Liver (tissue), 8 donors: ENCODE measurements at regions not wholly inside any gene's neighbourhood (a gene's known extent, or its start where the extent isn't known, plus 50 kb on each side); places are given as distances from the start of the nearest gene placed in this dataset.

ENCODE experiments used
- DNase-seq: peaks from one replicate; pipeline ENCODE4 v3.0.0-alpha.2; 2017; ENCODE audit warnings: low spot score
- H3K27ac ChIP-seq, 2 donors: one replicate each; pipeline ENCODE4 v1.7.0; 2013; ENCODE audit warnings: inconsistent platforms in 2 of 2, low read length in 2 of 2, control low read depth in 1 of 2, low read depth in 1 of 2, mild to moderate bottlenecking in 1 of 2
- H3K27me3 ChIP-seq, 4 donors: one replicate each; pipeline versions ENCODE4 v1.6.1 to v1.7.0; 2013; ENCODE audit warnings: low read length in 3 of 4, inconsistent platforms in 1 of 4, mild to moderate bottlenecking in 1 of 4, moderate library complexity in 1 of 4; ENCODE audit not compliant: control insufficient read depth in 4 of 4, insufficient read depth in 4 of 4
- H3K36me3 ChIP-seq, 4 donors: one replicate each; pipeline versions ENCODE4 v1.6.1 to v1.7.0; 2013; ENCODE audit warnings: low read length in 3 of 4, mild to moderate bottlenecking in 3 of 4, low read depth in 1 of 4, moderate library complexity in 1 of 4; ENCODE audit not compliant: control insufficient read depth in 4 of 4, insufficient read depth in 3 of 4
- H3K4me1 ChIP-seq, 4 donors: one replicate each; pipeline versions ENCODE4 v1.6.1 to v1.7.0; 2013; ENCODE audit warnings: low read length in 3 of 4, mild to moderate bottlenecking in 3 of 4, moderate library complexity in 1 of 4; ENCODE audit not compliant: control insufficient read depth in 4 of 4, insufficient read depth in 4 of 4
- H3K4me3 ChIP-seq, 3 donors: one replicate each; pipeline versions ENCODE4 v1.6.1 to v1.7.0; 2013; ENCODE audit warnings: low read length in 3 of 3, control low read depth in 1 of 3, low read depth in 1 of 3, mild to moderate bottlenecking in 1 of 3
- H3K9ac ChIP-seq, 2 donors: one replicate each; pipeline ENCODE4 v1.7.0; 2013; ENCODE audit warnings: low read length in 2 of 2, mild to moderate bottlenecking in 2 of 2, moderate library complexity in 2 of 2, control low read depth in 1 of 2, low read depth in 1 of 2
- H3K9me3 ChIP-seq, 4 donors: one replicate each; pipeline versions ENCODE4 v1.6.1 to v1.7.0; 2013; ENCODE audit warnings: low read length in 3 of 4; ENCODE audit not compliant: control insufficient read depth in 4 of 4
- CTCF ChIP-seq: fragments of 150-350 bp; IDR thresholded peaks from 2 replicates; pipeline ENCODE4 v1.5.1; 2017; ENCODE audit warnings: improper control_type of control experiment, low read depth, low read length; ENCODE audit not compliant: missing input control
- EGR1 ChIP-seq, 2 donors: IDR thresholded peaks; 2 replicates each; pipeline ENCODE4 v1.6.1; 2016 to 2018; ENCODE audit warnings: antibody characterized with exemption in 2 of 2, low read depth in 2 of 2
- FOXA1 ChIP-seq: IDR thresholded peaks from 2 replicates; pipeline ENCODE4 v1.6.1; 2016; ENCODE audit warnings: antibody characterized with exemption
- FOXA2 ChIP-seq: IDR thresholded peaks from 2 replicates; pipeline ENCODE4 v1.6.1; 2016; ENCODE audit warnings: antibody characterized with exemption
- GABPA ChIP-seq, 2 donors: IDR thresholded peaks in 1 of 2; conservative IDR thresholded peaks in 1 of 2; 2 replicates each; pipeline ENCODE4 v1.6.1; 2016; ENCODE audit warnings: antibody characterized with exemption in 2 of 2, mild to moderate bottlenecking in 1 of 2, moderate library complexity in 1 of 2
- HNF4A ChIP-seq, 2 donors: conservative IDR thresholded peaks; 2 replicates each; pipeline ENCODE4 v1.6.1; 2016; ENCODE audit warnings: antibody characterized with exemption in 2 of 2, mild to moderate bottlenecking in 2 of 2
- HNF4G ChIP-seq: IDR thresholded peaks from 2 replicates; pipeline ENCODE4 v1.6.1; 2016; ENCODE audit warnings: antibody characterized with exemption
- JUND ChIP-seq, 2 donors: IDR thresholded peaks; 2 replicates each; pipeline ENCODE4 v1.6.1; 2016; ENCODE audit warnings: antibody characterized with exemption in 2 of 2
- MAX ChIP-seq: IDR thresholded peaks from 2 replicates; pipeline ENCODE4 v1.6.1; 2016; ENCODE audit warnings: antibody characterized with exemption
- NR2F2 ChIP-seq: IDR thresholded peaks from 2 replicates; pipeline ENCODE4 v1.6.1; 2016; ENCODE audit warnings: antibody characterized with exemption
- RAD21 ChIP-seq, 2 donors: IDR thresholded peaks; 2 replicates each; pipeline ENCODE4 v1.6.1; 2016; ENCODE audit warnings: antibody characterized with exemption in 2 of 2, mild to moderate bottlenecking in 2 of 2
- REST ChIP-seq: IDR thresholded peaks from 2 replicates; pipeline ENCODE4 v1.6.1; 2016; ENCODE audit warnings: antibody characterized with exemption, mild to moderate bottlenecking
- RXRA ChIP-seq, 2 donors: IDR thresholded peaks; 2 replicates each; pipeline ENCODE4 v1.6.1; 2017 to 2018; ENCODE audit warnings: antibody characterized with exemption in 2 of 2, mild to moderate bottlenecking in 1 of 2
- SP1 ChIP-seq: IDR thresholded peaks from 2 replicates; pipeline ENCODE4 v1.6.1; 2018; ENCODE audit warnings: antibody characterized with exemption, mild to moderate bottlenecking
- TAF1 ChIP-seq: conservative IDR thresholded peaks from 2 replicates; pipeline ENCODE4 v1.6.1; 2016; ENCODE audit warnings: antibody characterized with exemption, mild to moderate bottlenecking
- YY1 ChIP-seq: IDR thresholded peaks from 2 replicates; pipeline ENCODE4 v1.6.1; 2016; ENCODE audit warnings: antibody characterized with exemption, mild to moderate bottlenecking
- ZBTB33 ChIP-seq: IDR thresholded peaks from 2 replicates; pipeline ENCODE4 v1.6.1; 2016; ENCODE audit warnings: antibody characterized with exemption
- WGBS: extraction: QIAGEN DNeasy Blood & Tissue Kit; methylation state at CpG from one replicate; pipeline ENCODE4 v1.1.7; 2013; 5-methylcytosine and 5-hydroxymethylcytosine counted together
- TF ChIP-seq, protein P1 (sequence below): IDR thresholded peaks from 2 replicates; pipeline ENCODE4 v1.6.1; 2016; ENCODE audit warnings: antibody characterized with exemption
- donor health status: healthy.
- donor health status: healthy.
- donor health status: healthy.
- donor health status: healthy.
- donor health status: healthy.

GRCh38 chr3:130825762-130826299 is 68.1 kb upstream of the ATP2C1 start:
- Histone ChIP-seq H3K9ac (no peak overlapping the region), H3K27me3 (no peaks in the 10 kb centered on the region), H3K9me3 (no peaks in the 10 kb centered on the region), H3K36me3 (no peaks in the 10 kb centered on the region), H3K27ac (no peak overlapping the region), H3K4me3 (no peak overlapping the region), H3K4me1 (no peaks in the 10 kb centered on the region)
- TF ChIP-seq SP1: no peak
- peak in 1 of 2 donors; percentile 12 for TF ChIP-seq HNF4A (conservative IDR thresholded peaks at IDR 0.05)
- 47% methylated on average over 2 of the region's 2 CpGs for WGBS
- no peak for DNase-seq

DNA sequence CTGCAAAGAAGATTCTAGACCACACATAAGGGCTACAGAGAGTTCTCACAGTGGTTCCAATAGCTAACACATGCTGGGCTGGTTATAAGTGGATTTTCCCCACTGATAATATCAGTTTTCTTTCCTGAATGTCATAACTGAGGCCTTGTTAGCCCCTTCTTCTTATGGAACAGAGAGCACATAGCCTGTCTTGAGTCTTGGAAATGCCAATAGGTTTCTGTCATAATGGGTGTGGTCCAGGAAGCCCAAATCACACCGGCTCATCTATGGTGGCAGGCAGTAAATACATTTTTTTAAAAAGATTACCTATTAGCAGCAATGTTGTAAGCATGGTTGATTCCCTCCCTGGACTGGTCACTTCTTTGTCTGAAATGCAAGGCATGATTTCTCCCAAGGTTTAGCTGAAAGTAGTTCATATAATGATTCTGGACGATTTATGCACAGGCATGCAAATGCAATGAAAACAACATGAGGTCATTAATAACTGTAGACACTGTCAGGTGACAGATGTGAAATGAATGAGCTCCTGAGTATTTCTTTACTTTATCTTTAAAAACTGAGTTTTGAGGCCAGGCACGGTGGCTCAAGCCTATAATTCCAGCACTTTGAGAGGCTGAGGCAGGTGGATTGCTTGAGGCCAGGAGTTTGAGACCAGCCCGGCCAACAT is 67.2 kb upstream of the ATP2C1 start:
- no peaks in the 10 kb centered on the region for H3K27me3 ChIP-seq
- TF ChIP-seq SP1: no peak
- TF ChIP-seq ZBTB33: no peak
- TF ChIP-seq FOXA2: no peak
- TF ChIP-seq REST: no peak
- no peak for TF ChIP-seq MAX
- no peak for TF ChIP-seq TAF1
- no peak for TF ChIP-seq RXRA (IDR thresholded peaks at IDR 0.05)
- no peak for TF ChIP-seq GABPA (IDR thresholded peaks at IDR 0.05 in 1 of 2, conservative IDR thresholded peaks at IDR 0.05 in 1 of 2)
- no peak for TF ChIP-seq RAD21 (IDR thresholded peaks at IDR 0.05)
- no peak for TF ChIP-seq EGR1 (IDR thresholded peaks at IDR 0.05; ENCODE audit: low read depth in 2 of 2)
- TF ChIP-seq YY1: no peak
- TF ChIP-seq FOXA1: no peak
- no peak for TF ChIP-seq HNF4G
- TF ChIP-seq CTCF: no peak
- TF ChIP-seq NR2F2: no peak
- no peak for TF ChIP-seq HNF4A (conservative IDR thresholded peaks at IDR 0.05)
- TF ChIP-seq JUND (IDR thresholded peaks at IDR 0.05): no peak
- TF ChIP-seq, protein P1, sequence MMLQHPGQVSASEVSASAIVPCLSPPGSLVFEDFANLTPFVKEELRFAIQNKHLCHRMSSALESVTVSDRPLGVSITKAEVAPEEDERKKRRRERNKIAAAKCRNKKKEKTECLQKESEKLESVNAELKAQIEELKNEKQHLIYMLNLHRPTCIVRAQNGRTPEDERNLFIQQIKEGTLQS: no peak
- H3K9ac ChIP-seq: no peak overlapping the region
- no peak for DNase-seq
- H3K9me3 ChIP-seq: no peaks in the 10 kb centered on the region
- no peaks in the 10 kb centered on the region for H3K4me1 ChIP-seq
- H3K36me3 ChIP-seq: no peaks in the 10 kb centered on the region
- H3K4me3 ChIP-seq: no peak overlapping the region
- 85% methylated on average over 4 of the region's 4 CpGs for WGBS
- no peak overlapping the region for H3K27ac ChIP-seq
